ENCODE measurements at regions not wholly inside any gene's neighbourhood (a gene's known extent, or its start where the extent isn't known, plus 50 kb on each side); places are given as distances from the start of the nearest gene placed in this dataset.

DNA sequence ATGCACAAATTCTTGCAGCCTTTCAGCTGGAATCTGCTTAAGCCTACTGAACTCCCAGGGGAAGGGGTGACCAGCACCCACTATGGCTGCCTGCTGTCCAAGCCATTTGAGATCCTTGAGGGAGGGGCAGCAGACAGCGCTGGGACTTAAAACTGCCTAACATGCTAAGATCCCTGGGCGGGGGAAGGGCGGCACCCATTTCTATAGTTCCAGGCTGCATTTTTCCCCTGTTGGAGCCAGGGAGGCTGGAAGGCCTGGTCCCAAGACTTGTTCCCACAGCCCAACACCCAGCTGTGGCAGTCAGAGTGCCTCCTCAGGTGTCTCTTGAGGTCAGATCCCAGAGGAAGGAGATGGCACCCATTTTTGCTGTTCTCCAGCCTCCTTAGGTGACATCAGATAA lies 1061.3 kb upstream of the COX7C start:
- no peak for TF ChIP-seq SIN3A (IDR thresholded peaks at IDR 0.05; ENCODE audit: low read depth, low read length)
- TF ChIP-seq, protein P1, sequence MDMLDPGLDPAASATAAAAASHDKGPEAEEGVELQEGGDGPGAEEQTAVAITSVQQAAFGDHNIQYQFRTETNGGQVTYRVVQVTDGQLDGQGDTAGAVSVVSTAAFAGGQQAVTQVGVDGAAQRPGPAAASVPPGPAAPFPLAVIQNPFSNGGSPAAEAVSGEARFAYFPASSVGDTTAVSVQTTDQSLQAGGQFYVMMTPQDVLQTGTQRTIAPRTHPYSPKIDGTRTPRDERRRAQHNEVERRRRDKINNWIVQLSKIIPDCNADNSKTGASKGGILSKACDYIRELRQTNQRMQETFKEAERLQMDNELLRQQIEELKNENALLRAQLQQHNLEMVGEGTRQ (IDR thresholded peaks at IDR 0.05; ENCODE audit: borderline replicate concordance, low read depth, low read length), result no peak
